ENCODE measurements at regions not wholly inside any gene's neighbourhood (a gene's known extent, or its start where the extent isn't known, plus 50 kb on each side); places are given as distances from the start of the nearest gene placed in this dataset.
A peak's percentile ranks its signal among the peaks of the same experiment; 100 is the strongest.
"Not testable (repeated sequence)": the region's sequence is repeated elsewhere in the genome, so short reads cannot be mapped to it uniquely, and the experiment has no call there.

DNA sequence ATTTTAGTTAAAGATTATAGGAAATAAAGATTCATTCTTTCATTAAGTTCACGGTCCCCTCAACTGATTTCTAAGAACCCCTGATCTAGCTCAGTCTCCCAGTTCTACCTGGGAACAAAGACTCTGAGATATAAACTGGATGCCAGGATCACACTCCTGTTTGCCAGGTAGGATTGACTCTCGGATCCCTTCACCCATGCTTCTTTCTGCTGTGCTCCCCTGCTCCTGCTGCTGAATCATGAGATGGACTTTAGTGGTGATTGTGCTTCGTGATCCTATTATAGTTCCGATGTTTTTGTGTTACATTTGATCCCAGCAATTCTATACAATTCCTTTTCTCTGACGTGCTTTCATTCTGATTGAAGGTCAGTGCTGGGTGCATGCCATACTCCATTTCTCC lies 733.1 kb upstream of the TPTE start:
- DNase-seq (ENCODE audit: low spot score) = not testable (repeated sequence)

DNA sequence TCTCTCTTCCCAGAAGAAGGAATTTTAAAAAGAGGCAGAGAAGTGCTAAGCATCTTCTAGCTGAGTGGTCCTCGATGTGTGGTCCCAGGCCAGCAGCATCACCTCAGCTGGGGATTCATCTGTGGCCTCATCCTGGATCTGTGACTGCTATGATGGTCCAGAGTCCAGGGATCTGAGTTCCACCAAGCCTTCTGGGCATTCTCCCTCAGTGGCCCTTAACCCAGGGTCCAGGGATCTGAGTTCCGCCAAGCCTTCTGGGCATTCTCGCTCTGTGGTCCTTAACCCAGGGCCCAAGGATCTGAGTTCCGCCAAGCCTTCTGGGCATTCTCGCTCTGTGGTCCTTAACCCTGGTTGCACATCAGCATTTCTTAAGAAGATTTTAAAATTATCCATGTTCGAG lies 731.0 kb upstream of the TPTE start:
- DNase-seq (ENCODE audit: low spot score) = not testable (repeated sequence)

GRCh38 chr21:9791453-9791852 lies 729.9 kb upstream of the TPTE start:
- not testable (repeated sequence) for DNase-seq (ENCODE audit: low spot score)

DNA sequence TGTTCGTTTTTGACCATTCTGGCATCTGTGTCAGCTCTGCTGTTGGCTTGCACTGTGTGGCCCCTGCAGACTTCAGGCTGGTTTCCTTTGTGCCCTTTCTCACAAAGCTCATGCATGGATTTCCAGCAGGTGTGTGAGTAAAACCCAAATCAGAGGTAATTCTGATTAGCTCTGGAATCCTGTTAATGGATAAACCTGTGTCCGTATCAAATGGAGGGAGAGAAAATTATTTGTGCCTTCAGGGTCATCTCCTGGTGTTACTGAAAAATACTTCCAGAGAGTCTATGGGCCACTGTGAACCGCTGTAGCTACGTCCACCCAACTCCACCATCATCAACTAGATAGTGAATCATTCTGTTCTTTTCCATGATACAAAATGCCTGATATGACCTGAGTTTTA lies 726.1 kb upstream of the TPTE start:
- DNase-seq (ENCODE audit: low spot score) = not testable (repeated sequence)

- DNase-seq (ENCODE audit: low spot score) = not testable (repeated sequence)
These were observed 725.1 kb upstream of the TPTE start for GRCh38 chr21:9796293-9796692.

GRCh38 chr21:9807675-9808074 lies 713.7 kb upstream of the TPTE start:
- not testable (repeated sequence) for DNase-seq (ENCODE audit: low spot score)

DNA sequence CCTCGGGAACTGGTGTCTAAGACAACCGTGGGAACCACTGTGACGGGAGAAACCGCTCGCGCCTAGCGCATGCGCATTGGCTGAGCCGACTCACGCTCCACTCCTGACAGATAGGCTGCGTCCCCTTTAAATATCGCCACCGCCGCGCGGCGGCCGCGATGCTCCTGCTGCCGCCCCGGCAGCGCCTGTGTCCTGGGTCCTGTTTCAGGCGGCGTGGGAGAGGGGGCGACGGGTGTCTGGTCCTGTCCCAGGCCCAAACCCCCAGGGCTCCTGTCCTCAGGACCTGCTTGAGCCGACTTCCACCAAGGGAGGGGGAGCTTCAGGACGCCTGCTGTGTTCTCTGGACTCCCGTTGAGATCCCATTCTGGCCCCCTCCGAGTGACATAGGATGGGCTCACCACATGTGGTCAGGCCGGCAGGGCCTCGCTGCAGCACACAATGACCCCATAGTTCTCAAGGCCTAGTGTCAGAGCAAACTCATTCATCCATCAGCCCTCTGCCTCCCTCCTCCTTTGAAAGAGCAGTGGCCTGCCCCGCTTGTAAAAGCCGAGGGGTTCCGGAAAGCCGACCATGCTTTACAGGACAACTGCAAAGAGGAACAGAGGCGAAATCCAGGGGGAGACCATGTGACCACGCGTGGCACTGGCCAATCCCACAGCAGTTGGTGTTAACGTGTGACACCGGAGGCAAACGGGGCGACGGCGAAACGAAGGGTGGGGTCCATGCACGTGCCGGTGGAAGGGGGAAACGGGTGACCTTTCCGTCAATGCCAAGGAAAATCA lies 710.0 kb upstream of the TPTE start:
- not testable (repeated sequence) for DNase-seq (ENCODE audit: low spot score)

GRCh38 chr21:9812507-9812906 lies 708.9 kb upstream of the TPTE start:
- DNase-seq (ENCODE audit: low spot score) = not testable (repeated sequence)

DNA sequence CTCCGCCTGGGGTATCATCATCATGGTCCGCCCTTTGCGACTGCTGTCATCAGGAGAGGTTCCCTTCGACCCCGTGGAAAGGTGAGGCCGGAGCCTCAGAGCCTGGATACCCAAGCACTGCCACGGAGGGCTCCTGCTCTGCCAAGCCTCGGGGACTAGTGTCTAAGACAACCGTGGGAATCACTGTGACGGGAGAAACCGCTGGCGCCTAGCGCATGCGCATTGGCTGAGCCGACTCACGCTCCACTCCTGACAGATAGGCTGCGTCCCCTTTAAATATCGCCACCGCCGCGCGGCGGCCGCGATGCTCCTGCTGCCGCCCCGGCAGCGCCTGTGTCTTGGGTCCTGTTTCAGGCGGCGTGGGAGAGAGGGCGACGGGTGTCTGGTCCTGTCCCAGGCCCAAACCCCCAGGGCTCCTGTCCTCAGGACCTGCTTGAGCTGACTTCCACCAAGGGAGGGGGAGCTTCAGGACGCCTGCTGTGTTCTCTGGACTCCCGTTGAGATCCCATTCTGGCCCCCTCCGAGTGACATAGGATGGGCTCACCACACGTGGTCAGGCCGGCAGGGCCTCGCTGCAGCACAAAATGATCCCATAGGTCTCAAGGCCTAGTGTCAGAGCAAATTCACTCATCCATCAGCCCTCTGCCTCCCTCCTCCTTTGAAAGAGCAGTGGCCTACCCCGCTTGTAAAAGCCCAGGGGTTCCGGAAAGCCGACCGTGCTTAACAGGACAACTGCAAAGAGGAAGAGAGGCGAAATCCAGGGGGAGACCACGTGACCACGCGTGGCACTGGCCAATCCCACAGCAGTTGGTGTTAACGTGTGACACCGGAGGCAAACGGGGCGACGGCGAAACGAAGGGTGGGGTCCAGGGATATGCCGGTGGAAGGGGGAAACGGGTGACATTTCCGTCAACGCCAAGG lies 707.2 kb upstream of the TPTE start:
- DNase-seq (ENCODE audit: low spot score) = not testable (repeated sequence)

DNA sequence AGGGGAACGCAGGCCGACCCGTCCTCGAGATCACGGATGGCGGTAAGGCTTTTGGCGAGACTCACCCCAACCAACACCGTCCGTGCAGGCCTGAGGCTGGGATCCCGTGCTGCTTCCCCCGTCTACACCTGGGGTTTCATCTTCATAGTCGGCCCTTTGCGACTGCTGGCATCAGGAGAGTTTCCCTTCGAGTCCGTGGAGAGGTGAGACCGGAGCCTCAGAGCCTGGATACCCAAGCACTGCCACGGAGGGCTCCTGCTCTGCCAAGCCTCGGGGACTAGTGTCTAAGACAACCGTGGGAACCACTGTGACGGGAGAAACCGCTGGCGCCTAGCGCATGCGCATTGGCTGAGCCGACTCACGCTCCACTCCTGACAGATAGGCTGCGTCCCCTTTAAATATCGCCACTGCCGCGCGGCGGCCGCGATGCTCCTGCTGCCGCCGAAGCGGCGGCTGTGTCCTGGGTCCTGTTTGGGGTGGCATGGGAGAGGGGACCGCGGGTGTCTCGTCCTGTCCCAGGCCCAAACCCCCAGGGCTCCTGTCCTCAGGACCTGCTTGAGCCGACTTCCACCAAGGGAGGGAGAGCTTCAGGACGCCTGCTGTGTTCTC lies 706.1 kb upstream of the TPTE start:
- DNase-seq (ENCODE audit: low spot score) = not testable (repeated sequence)

DNA sequence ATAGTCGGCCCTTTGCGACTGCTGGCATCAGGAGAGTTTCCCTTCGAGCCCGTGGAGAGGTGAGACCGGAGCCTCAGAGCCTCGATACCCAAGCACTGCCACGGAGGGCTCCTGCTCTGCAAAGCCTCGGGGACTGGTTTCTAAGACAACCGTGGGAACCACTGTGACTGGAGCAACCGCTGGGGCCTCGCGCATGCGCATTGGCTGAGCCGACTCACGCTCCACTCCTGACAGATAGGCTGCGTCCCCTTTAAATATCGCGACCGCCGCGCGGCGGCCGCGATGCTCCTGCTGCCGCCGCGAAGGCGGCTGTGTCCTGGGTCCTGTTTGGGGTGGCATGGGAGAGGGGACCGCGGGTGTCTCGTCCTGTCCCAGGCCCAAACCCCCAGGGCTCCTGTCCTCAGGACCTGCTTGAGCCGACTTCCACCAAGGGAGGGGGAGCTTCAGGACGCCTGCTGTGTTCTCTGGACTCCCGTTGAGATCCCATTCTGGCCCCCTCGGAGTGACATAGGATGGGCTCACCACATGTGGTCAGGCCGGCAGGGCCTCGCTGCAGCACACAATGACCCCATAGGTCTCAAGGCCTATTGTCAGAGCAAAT lies 704.5 kb upstream of the TPTE start:
- not testable (repeated sequence) for DNase-seq (ENCODE audit: low spot score)

DNA sequence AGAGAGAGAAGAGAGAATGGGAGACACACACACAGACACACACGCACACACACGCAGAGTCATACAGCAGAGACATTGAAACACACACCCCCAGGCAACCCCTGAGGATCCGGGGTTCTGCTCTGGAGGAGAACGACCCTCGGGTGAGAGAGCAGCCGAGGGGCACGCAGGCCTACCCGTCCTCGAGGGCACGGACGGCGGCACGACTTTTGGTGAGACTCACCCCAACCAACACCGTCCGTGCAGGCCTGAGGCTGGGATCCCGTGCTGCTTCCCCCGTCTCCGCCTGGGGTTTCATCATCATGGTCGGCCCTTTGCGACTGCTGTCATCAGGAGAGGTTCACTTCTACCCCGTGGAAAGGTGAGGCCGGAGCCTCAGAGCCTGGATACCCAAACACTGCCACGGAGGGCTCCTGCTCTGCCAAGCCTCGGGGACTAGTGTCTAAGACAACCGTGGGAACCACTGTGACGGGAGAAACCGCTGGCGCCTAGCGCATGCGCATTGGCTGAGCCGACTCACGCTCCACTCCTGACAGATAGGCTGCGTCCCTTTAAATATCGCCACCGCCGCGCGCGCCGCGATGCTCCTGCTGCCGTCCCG lies 703.4 kb upstream of the TPTE start:
- not testable (repeated sequence) for DNase-seq (ENCODE audit: low spot score)

DNA sequence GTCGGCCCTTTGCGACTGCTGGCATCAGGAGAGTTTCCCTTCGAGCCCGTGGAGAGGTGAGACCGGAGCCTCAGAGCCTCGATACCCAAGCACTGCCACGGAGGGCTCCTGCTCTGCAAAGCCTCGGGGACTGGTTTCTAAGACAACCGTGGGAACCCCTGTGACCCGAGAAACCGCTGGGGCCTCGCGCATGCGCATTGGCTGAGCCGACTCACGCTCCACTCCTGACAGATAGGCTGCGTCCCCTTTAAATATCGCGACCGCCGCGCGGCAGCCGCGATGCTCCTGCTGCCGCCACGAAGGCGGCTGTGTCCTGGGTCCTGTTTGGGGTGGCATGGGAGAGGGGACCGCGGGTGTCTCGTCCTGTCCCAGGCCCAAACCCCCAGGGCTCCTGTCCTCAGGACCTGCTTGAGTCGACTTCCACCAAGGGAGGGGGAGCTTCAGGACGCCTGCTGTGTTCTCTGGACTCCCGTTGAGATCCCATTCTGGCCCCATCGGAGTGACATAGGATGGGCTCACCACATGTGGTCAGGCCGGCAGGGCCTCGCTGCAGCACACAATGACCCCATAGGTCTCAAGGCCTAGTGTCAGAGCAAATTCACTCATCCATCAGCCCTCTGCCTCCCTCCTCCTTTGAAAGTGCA lies 701.7 kb upstream of the TPTE start:
- not testable (repeated sequence) for DNase-seq (ENCODE audit: low spot score)

DNA sequence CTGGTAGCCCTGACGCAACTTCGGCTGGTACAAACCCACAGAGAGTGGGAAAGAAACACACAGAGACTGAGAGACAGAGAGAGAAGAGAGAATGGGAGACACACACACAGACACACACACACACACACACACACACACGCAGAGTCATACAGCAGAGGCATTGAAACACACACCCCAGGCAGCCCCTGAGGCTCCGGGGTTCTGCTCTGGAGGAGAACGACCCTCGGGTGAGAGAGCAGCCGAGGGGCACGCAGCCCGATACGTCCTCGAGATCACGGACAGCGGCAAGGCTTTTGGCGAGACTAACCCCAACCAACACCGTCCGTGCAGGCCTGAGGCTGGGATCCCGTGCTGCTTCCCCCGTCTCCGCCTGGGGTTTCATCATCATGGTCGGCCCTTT lies 700.8 kb upstream of the TPTE start:
- not testable (repeated sequence) for DNase-seq (ENCODE audit: low spot score)

GRCh38 chr21:9821472-9821871 lies 699.9 kb upstream of the TPTE start:
- not testable (repeated sequence) for DNase-seq (ENCODE audit: low spot score)

DNA sequence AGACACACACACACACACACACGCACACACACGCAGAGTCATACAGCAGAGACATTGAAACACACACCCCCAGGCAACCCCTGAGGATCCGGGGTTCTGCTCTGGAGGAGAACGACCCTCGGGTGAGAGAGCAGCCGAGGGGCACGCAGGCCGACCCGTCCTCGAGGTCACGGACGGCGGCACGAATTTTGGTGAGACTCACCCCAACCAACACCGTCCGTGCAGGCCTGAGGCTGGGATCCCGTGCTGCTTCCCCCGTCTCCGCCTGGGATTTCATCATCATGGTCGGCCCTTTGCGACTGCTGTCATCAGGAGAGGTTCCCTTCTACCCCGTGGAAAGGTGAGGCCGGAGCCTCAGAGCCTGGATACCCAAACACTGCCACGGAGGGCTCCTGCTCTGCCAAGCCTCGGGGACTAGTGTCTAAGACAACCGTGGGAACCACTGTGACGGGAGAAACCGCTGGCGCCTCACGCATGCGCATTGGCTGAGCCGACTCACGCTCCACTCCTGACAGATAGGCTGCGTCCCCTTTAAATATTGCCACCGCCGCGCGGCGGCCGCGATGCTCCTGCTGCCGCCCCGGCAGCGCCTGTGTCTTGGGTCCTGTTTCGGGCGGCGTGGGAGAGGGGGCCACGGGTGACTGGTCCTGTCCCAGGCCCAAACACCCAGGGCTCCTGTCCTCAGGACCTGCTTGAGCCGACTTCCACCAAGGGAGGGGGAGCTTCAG lies 699.1 kb upstream of the TPTE start:
- not testable (repeated sequence) for DNase-seq (ENCODE audit: low spot score)

DNA sequence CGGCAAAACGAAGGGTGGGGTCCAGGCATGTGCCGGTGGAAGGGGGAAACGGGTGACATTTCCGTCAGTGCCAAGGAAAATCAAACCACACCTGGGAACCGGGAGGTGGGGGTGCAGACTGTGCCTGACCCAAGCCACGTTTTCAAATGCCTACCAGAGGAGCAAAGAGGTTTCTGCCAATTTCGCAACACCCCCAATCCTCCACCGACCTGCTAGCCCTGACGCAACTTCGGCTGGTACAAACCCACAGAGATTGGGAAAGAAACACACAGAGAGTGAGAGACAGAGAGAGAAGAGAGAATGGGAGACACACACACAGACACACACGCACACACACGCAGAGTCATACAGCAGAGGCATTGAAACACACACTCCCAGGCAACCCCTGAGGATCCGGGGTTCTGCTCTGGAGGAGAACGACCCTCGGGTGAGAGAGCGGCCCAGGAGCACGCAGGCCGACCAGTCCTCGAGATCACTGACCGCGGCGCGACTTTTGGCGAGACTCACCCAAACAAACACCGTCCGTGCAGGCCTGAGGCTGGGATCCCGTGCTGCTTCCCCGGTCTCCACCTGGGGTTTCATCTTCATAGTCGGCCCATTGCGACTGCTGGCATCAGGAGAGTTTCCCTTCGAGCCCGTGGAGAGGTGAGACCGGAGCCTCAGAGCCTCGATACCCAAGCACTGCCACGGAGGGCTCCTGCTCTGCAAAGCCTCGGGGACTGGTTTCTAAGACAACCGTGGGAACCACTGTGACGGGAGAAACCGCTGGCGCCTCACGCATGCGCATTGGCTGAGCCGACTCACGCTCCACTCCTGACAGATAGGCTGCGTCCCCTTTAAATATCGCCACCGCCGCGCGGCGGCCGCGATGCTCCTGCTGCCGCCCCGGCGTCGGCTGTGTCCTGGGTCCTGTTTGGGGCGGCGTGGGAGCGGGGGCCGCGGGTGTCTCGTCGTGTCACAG lies 697.9 kb upstream of the TPTE start:
- peak; percentile 32 for DNase-seq (ENCODE audit: low spot score)

DNA sequence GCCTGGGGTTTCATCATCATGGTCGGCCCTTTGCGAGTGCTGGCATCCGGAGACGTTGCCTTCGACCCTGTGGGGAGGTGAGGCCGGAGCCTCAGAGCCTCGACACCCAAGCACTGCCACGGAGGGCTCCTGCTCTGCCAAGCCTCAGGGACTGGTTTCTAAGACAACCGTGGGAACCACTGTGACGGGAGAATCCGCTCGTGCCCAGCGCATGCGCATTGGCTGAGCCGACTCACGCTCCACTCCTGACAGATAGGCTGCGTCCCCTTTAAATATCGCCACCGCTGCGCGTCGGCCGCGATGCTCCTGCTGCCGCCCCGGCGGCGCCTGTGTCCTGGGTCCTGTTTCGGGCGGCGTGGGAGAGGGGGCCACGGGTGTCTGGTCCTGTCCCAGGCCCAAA lies 690.6 kb upstream of the TPTE start:
- not testable (repeated sequence) for DNase-seq (ENCODE audit: low spot score)

GRCh38 chr21:9832751-9833150 lies 688.6 kb upstream of the TPTE start:
- DNase-seq (ENCODE audit: low spot score) = not testable (repeated sequence)
